ENCODE measurements at regions not wholly inside any gene's neighbourhood (a gene's known extent, or its start where the extent isn't known, plus 50 kb on each side); places are given as distances from the start of the nearest gene placed in this dataset.

- Mint-ChIP-seq H3K4me3 (no peak overlapping the region), H3K27ac (no peak overlapping the region), H3K4me1 (ENCODE audit: low read depth) (no peaks in the 10 kb centered on the region), H3K9me3 (no peaks in the 10 kb centered on the region), H3K27me3 (no peaks in the 10 kb centered on the region), H3K36me3 (ENCODE audit: low read depth) (no peaks in the 10 kb centered on the region)
- intact Hi-C loops (cut with micrococcal nuclease) = no loop called here
These were observed 92.9 kb upstream of the TSPAN2 start for GRCh38 chr1:115182012-115182715.

- Mint-ChIP-seq H3K36me3 (ENCODE audit: low read depth) (no peaks in the 10 kb centered on the region), H3K4me3 (no peak overlapping the region), H3K27me3 (no peaks in the 10 kb centered on the region), H3K27ac (no peak overlapping the region), H3K9me3 (no peaks in the 10 kb centered on the region), H3K4me1 (ENCODE audit: low read depth) (no peaks in the 10 kb centered on the region)
- intact Hi-C loops (cut with micrococcal nuclease) = no loop called here
These were observed 91.9 kb upstream of the TSPAN2 start for GRCh38 chr1:115181231-115181630.

- H3K27me3 Mint-ChIP-seq = no peaks in the 10 kb centered on the region
These were observed 90.2 kb upstream of the TSPAN2 start for GRCh38 chr1:115179397-115180079.

GRCh38 chr1:115176189-115176588 lies 86.9 kb upstream of the TSPAN2 start:
- Mint-ChIP-seq H3K27me3 (no peaks in the 10 kb centered on the region), H3K9me3 (no peaks in the 10 kb centered on the region), H3K27ac (no peak overlapping the region), H3K36me3 (ENCODE audit: low read depth) (no peaks in the 10 kb centered on the region), H3K4me3 (no peak overlapping the region), H3K4me1 (ENCODE audit: low read depth) (no peaks in the 10 kb centered on the region)
- intact Hi-C loops (cut with micrococcal nuclease) = no loop called here

More at GRCh38 chr1:115179397-115180079, 90.2 kb upstream of the TSPAN2 start:
- Mint-ChIP-seq H3K4me1 (ENCODE audit: low read depth) (no peaks in the 10 kb centered on the region), H3K4me3 (no peak overlapping the region), H3K27ac (no peak overlapping the region), H3K36me3 (ENCODE audit: low read depth) (no peaks in the 10 kb centered on the region), H3K9me3 (no peaks in the 10 kb centered on the region)
- intact Hi-C loops (cut with micrococcal nuclease) = no loop called here

GRCh38 chr1:115175596-115175995 lies 86.3 kb upstream of the TSPAN2 start:
- intact Hi-C loops (cut with micrococcal nuclease) = no loop called here
- Mint-ChIP-seq H3K4me1 (ENCODE audit: low read depth) (no peaks in the 10 kb centered on the region), H3K27me3 (peaks cover 4% of the 10 kb centered on the region), H3K27ac (no peak overlapping the region), H3K4me3 (no peak overlapping the region), H3K36me3 (ENCODE audit: low read depth) (no peaks in the 10 kb centered on the region), H3K9me3 (no peaks in the 10 kb centered on the region)

GRCh38 chr1:115173151-115173550 lies 83.8 kb upstream of the TSPAN2 start:
- intact Hi-C loops (cut with micrococcal nuclease) = no loop called here
- peaks cover 5% of the 10 kb centered on the region for H3K27me3 Mint-ChIP-seq
- no peak overlapping the region for H3K27ac Mint-ChIP-seq
- no peak overlapping the region for H3K4me3 Mint-ChIP-seq
- H3K36me3 Mint-ChIP-seq (ENCODE audit: low read depth) = no peaks in the 10 kb centered on the region
- H3K9me3 Mint-ChIP-seq = no peaks in the 10 kb centered on the region
- no peaks in the 10 kb centered on the region for H3K4me1 Mint-ChIP-seq (ENCODE audit: low read depth)

GRCh38 chr1:115172270-115172669 lies 83.0 kb upstream of the TSPAN2 start:
- intact Hi-C loops (cut with micrococcal nuclease) = no loop called here
- Mint-ChIP-seq H3K9me3 (no peaks in the 10 kb centered on the region), H3K36me3 (ENCODE audit: low read depth) (no peaks in the 10 kb centered on the region), H3K27me3 (peaks cover 5% of the 10 kb centered on the region), H3K4me3 (no peak overlapping the region), H3K27ac (no peak overlapping the region), H3K4me1 (ENCODE audit: low read depth) (no peaks in the 10 kb centered on the region)

GRCh38 chr1:115170961-115171392 lies 81.7 kb upstream of the TSPAN2 start:
- intact Hi-C loops (cut with micrococcal nuclease) = no loop called here
- Mint-ChIP-seq H3K27me3 (peaks cover 7% of the 10 kb centered on the region), H3K36me3 (ENCODE audit: low read depth) (no peaks in the 10 kb centered on the region), H3K4me1 (ENCODE audit: low read depth) (no peaks in the 10 kb centered on the region), H3K27ac (no peak overlapping the region), H3K4me3 (no peak overlapping the region), H3K9me3 (no peaks in the 10 kb centered on the region)

- no peaks in the 10 kb centered on the region for H3K9me3 Mint-ChIP-seq
- no peak overlapping the region for H3K4me3 Mint-ChIP-seq
- no peaks in the 10 kb centered on the region for H3K4me1 Mint-ChIP-seq (ENCODE audit: low read depth)
- H3K27me3 Mint-ChIP-seq = peaks cover 8% of the 10 kb centered on the region
- H3K27ac Mint-ChIP-seq = no peak overlapping the region
- intact Hi-C loops (cut with micrococcal nuclease) = no loop called here
- no peaks in the 10 kb centered on the region for H3K36me3 Mint-ChIP-seq (ENCODE audit: low read depth)
These were observed 81.1 kb upstream of the TSPAN2 start for GRCh38 chr1:115170377-115170776.

- Mint-ChIP-seq H3K27ac (no peak overlapping the region), H3K36me3 (ENCODE audit: low read depth) (no peaks in the 10 kb centered on the region), H3K4me3 (no peak overlapping the region), H3K4me1 (ENCODE audit: low read depth) (no peaks in the 10 kb centered on the region), H3K9me3 (no peaks in the 10 kb centered on the region), H3K27me3 (peaks cover 8% of the 10 kb centered on the region)
- intact Hi-C loops (cut with micrococcal nuclease) = no loop called here
These were observed 78.7 kb upstream of the TSPAN2 start for GRCh38 chr1:115168026-115168425.

- H3K27me3 Mint-ChIP-seq = peaks cover 8% of the 10 kb centered on the region
- no peak overlapping the region for H3K27ac Mint-ChIP-seq
- H3K36me3 Mint-ChIP-seq (ENCODE audit: low read depth) = no peaks in the 10 kb centered on the region
- H3K4me1 Mint-ChIP-seq (ENCODE audit: low read depth) = no peaks in the 10 kb centered on the region
- H3K4me3 Mint-ChIP-seq = no peak overlapping the region
- intact Hi-C loops (cut with micrococcal nuclease) = no loop called here
- no peaks in the 10 kb centered on the region for H3K9me3 Mint-ChIP-seq
These were observed 77.3 kb upstream of the TSPAN2 start for GRCh38 chr1:115166531-115167091.

- H3K4me3 Mint-ChIP-seq = no peak overlapping the region
- no peak overlapping the region for H3K27ac Mint-ChIP-seq
- intact Hi-C loops (cut with micrococcal nuclease) = no loop called here
- no peaks in the 10 kb centered on the region for H3K9me3 Mint-ChIP-seq
- H3K36me3 Mint-ChIP-seq (ENCODE audit: low read depth) = no peaks in the 10 kb centered on the region
- H3K4me1 Mint-ChIP-seq (ENCODE audit: low read depth) = no peaks in the 10 kb centered on the region
- H3K27me3 Mint-ChIP-seq = peaks cover 5% of the 10 kb centered on the region
These were observed 76.5 kb upstream of the TSPAN2 start for GRCh38 chr1:115165776-115166175.

- intact Hi-C loops (cut with micrococcal nuclease) = no loop called here
- no peaks in the 10 kb centered on the region for H3K36me3 Mint-ChIP-seq (ENCODE audit: low read depth)
- no peaks in the 10 kb centered on the region for H3K9me3 Mint-ChIP-seq
- no peaks in the 10 kb centered on the region for H3K4me1 Mint-ChIP-seq (ENCODE audit: low read depth)
- no peak overlapping the region for H3K4me3 Mint-ChIP-seq
- H3K27ac Mint-ChIP-seq = no peak overlapping the region
- peaks cover 4% of the 10 kb centered on the region for H3K27me3 Mint-ChIP-seq
These were observed 75.8 kb upstream of the TSPAN2 start for GRCh38 chr1:115164940-115165705.

- Mint-ChIP-seq H3K9me3 (no peaks in the 10 kb centered on the region), H3K36me3 (ENCODE audit: low read depth) (no peaks in the 10 kb centered on the region), H3K27me3 (peaks cover 3% of the 10 kb centered on the region), H3K27ac (no peak overlapping the region), H3K4me1 (ENCODE audit: low read depth) (no peaks in the 10 kb centered on the region), H3K4me3 (no peak overlapping the region)
- intact Hi-C loops (cut with micrococcal nuclease) = no loop called here
These were observed 75.2 kb upstream of the TSPAN2 start for GRCh38 chr1:115164484-115164883.

Measured in dendritic cell treated with granulocyte-macrophage colony-stimulating factor and Interleukin-4, amounts not matched to agents 40 ng/mL and 50 ng/mL, for 4 days (primary cell).